OCI-LY1 (cell line): ENCODE measurements at regions not wholly inside any gene's neighbourhood (a gene's known extent, or its start where the extent isn't known, plus 50 kb on each side); places are given as distances from the start of the nearest gene placed in this dataset.

Experiments used
- H2AFZ ChIP-seq: fragments of 200-600 bp; sonication (generic), shearing (Covaris generic); 2 replicates; pipeline ENCODE4 v1.6.0; 2014; ENCODE audit warnings: antibody characterized with exemption, mild to moderate bottlenecking, low read length
- H3F3A ChIP-seq: fragments of 200-600 bp; sonication (generic), shearing (Covaris generic); 2 replicates; pipeline ENCODE4 v1.6.0; 2014; ENCODE audit warnings: mild to moderate bottlenecking, antibody characterized with exemption, low read length, moderate library complexity; ENCODE audit not compliant: insufficient read depth
- H3K27ac ChIP-seq: fragments of 200-600 bp; sonication (generic); 2 replicates; pipeline ENCODE4 v1.5.1; 2014; ENCODE audit warnings: low read length, mixed run types, mild to moderate bottlenecking, low read depth; ENCODE audit not compliant: poor library complexity, severe bottlenecking
- H3K27me3 ChIP-seq: fragments of 200-600 bp; sonication (generic); 2 replicates; pipeline ENCODE4 v1.6.0; 2014; ENCODE audit warnings: antibody characterized with exemption, mild to moderate bottlenecking, low read length, moderate library complexity; ENCODE audit not compliant: insufficient read depth
- H3K36me3 ChIP-seq: fragments of 200-600 bp; sonication (generic); 2 replicates; pipeline ENCODE4 v1.6.1; 2014; ENCODE audit warnings: mild to moderate bottlenecking, antibody characterized with exemption, low read length, moderate library complexity, mixed read lengths; ENCODE audit not compliant: insufficient read depth
- H3K4me1 ChIP-seq: fragments of 200-600 bp; sonication (generic); 2 replicates; pipeline ENCODE4 v1.5.1; 2014; ENCODE audit warnings: mild to moderate bottlenecking, low read length, moderate library complexity; ENCODE audit not compliant: insufficient read depth, severe bottlenecking
- H3K4me2 ChIP-seq: fragments of 200-600 bp; sonication (generic), shearing (Covaris generic); 2 replicates; pipeline ENCODE4 v1.6.1; 2014; ENCODE audit warnings: low read length
- H3K4me3 ChIP-seq: fragments of 200-600 bp; sonication (generic); 2 replicates; pipeline ENCODE4 v1.5.1; 2014; ENCODE audit warnings: low read length, low read depth, mild to moderate bottlenecking, mixed read lengths; ENCODE audit not compliant: poor library complexity, severe bottlenecking
- H3K79me2 ChIP-seq: fragments of 200-600 bp; shearing (Covaris generic); 2 replicates; pipeline ENCODE4 v1.6.1; 2016; ENCODE audit warnings: mixed run types, low read length, mixed read lengths; ENCODE audit not compliant: insufficient read depth
- H3K9ac ChIP-seq: fragments of 200-600 bp; sonication (generic), shearing (Covaris generic); 2 replicates; pipeline ENCODE4 v1.6.1; 2014; ENCODE audit warnings: mild to moderate bottlenecking, low read length, mixed read lengths
- H3K9me2 ChIP-seq: fragments of 200-600 bp; sonication (generic), shearing (Covaris generic); 2 replicates; pipeline ENCODE4 v1.6.1; 2014; ENCODE audit warnings: low read depth, mild to moderate bottlenecking, low read length, mixed read lengths
- H3K9me3 ChIP-seq: fragments of 200-600 bp; shearing (Covaris generic); 2 replicates; pipeline ENCODE4 v1.6.1; 2014; ENCODE audit warnings: low read length, mixed read lengths
- H4K20me1 ChIP-seq: fragments of 200-600 bp; sonication (generic), shearing (Covaris generic); 2 replicates; pipeline ENCODE4 v1.6.0; 2016; ENCODE audit warnings: mild to moderate bottlenecking, low read length; ENCODE audit not compliant: insufficient read depth
- CTCF ChIP-seq: fragments of 200-600 bp; sonication (generic), shearing (Covaris generic); IDR thresholded peaks from 2 replicates; pipeline ENCODE4 v1.5.1; 2017; ENCODE audit warnings: mild to moderate bottlenecking, antibody characterized with exemption, low read length, moderate library complexity, mixed read lengths
- EZH2 ChIP-seq: fragments of 200-600 bp; sonication (generic), shearing (Covaris generic); IDR thresholded peaks from 2 replicates; pipeline ENCODE4 v1.8.0; 2017; ENCODE audit warnings: borderline replicate concordance, mixed run types, mild to moderate bottlenecking, antibody characterized with exemption, low read length, moderate library complexity, mixed read lengths

DNA sequence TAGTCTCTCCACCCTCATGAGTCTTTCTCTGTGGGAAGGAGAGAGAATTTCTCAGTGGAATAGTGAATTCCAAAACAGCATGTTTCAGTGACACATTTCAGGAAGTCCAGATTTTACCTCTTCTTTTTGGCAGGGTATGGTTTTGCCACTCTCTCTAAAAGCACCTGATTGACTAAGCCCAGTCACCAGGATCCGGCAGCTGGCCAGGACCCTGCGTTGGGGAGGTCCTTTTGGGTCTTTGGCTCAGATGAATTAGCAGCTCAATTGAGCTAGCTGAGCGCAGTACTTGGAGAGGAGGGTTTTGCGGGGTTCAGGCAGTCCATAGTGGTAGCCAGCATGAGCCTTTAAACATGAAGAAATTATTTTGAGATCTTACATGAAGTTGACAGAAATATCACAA is 548.2 kb downstream of the PDCD6IP start:
- Histone ChIP-seq H3K36me3 (no peaks in the 10 kb centered on the region), H3K4me1 (no peaks in the 10 kb centered on the region), H3K9ac (no peak overlapping the region), H4K20me1 (no peaks in the 10 kb centered on the region), H3K9me3 (no peaks in the 10 kb centered on the region), H3K79me2 (no peaks in the 10 kb centered on the region), H3K4me2 (no peak overlapping the region), H3K4me3 (no peak overlapping the region), H3F3A (no peaks in the 10 kb centered on the region), H3K27ac (no peak overlapping the region), H2AFZ (no peak overlapping the region), H3K9me2 (no peaks in the 10 kb centered on the region; the same call in 1 of the 2 replicates), H3K27me3 (no peaks in the 10 kb centered on the region)
- TF ChIP-seq EZH2: no peak
- TF ChIP-seq CTCF: no peak

GRCh38 chr3:34351882-34352777 is 553.7 kb downstream of the PDCD6IP start:
- H3F3A ChIP-seq: no peaks in the 10 kb centered on the region
- no peak overlapping the region for H3K4me3 ChIP-seq
- H3K9ac ChIP-seq: no peak overlapping the region
- no peaks in the 10 kb centered on the region for H3K27me3 ChIP-seq
- H3K79me2 ChIP-seq: no peaks in the 10 kb centered on the region
- TF ChIP-seq EZH2 (no peak), CTCF (no peak)
- H4K20me1 ChIP-seq: no peaks in the 10 kb centered on the region
- no peak overlapping the region for H2AFZ ChIP-seq
- H3K4me1 ChIP-seq: no peaks in the 10 kb centered on the region
- H3K4me2 ChIP-seq: no peak overlapping the region
- H3K9me3 ChIP-seq: no peaks in the 10 kb centered on the region
- no peak overlapping the region for H3K27ac ChIP-seq
- H3K36me3 ChIP-seq: no peaks in the 10 kb centered on the region
- H3K9me2 ChIP-seq: no peaks in the 10 kb centered on the region; the same call in 1 of the 2 replicates

DNA sequence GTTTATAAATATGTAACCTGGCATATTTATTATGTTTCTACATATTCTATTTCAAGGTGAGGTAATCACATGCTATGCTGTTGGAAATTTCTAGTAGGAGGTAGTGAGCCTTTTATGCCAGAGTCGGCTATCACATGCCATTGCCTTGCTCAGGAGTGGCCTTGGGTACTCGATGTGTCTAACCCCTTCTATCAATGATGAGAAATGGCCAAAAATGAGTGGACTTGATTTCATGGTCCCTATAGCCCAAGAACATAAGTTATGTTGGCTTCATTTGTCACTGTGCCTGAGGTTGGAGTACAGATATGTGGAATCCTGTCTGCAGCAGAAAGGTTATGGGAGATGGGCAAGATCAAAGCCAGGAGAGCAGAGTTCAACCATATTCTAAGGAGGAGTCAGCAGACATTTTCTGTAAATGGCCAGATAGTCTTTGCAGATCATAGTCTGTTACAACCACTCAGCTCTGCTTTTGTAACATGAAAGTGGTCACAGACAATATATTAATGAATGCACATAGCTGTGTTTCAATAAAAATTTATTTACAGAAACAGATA is 554.4 kb downstream of the PDCD6IP start:
- Histone ChIP-seq H3K9me3 (no peaks in the 10 kb centered on the region), H3K4me2 (no peak overlapping the region), H3K79me2 (no peaks in the 10 kb centered on the region), H3K9me2 (no peaks in the 10 kb centered on the region; the same call in 1 of the 2 replicates), H3K4me1 (no peaks in the 10 kb centered on the region), H3K36me3 (no peaks in the 10 kb centered on the region), H3K27ac (no peak overlapping the region), H3K4me3 (no peak overlapping the region), H3F3A (no peaks in the 10 kb centered on the region), H2AFZ (no peak overlapping the region), H3K27me3 (no peaks in the 10 kb centered on the region), H3K9ac (no peak overlapping the region), H4K20me1 (no peaks in the 10 kb centered on the region)
- TF ChIP-seq EZH2 (no peak), CTCF (no peak)
